K562 (cell line): ENCODE measurements at regions not wholly inside any gene's neighbourhood (a gene's known extent, or its start where the extent isn't known, plus 50 kb on each side); places are given as distances from the start of the nearest gene placed in this dataset.

ENCODE experiments used
- ATAC-seq: fragments of 200-7000 bp; cut with Tn5 transposase; 3 replicates; pipeline ENCODE4 v1.9.1; 2020; ENCODE audit warnings: moderate library complexity
- BruUV-seq: library from RNA; stranded (reverse); fragments of 400-500 nt; replicated peaks from 2 replicates; lab custom pipeline; 2021; lab: Mats Ljungman, UMichigan
- CTCF ChIA-PET: fragments of 300-600 bp; formaldehyde crosslinking; extraction: SDS; loops from one replicate; lab custom pipeline; 2021; ENCODE audit warnings: low intra/inter-chr PET ratio; lab: Yijun Ruan, JAX
- POLR2A ChIA-PET: fragments of 300-600, 350-650 bp; sonication (Branson Sonifier 250); formaldehyde crosslinking; extraction: SDS; loops from one replicate; lab custom pipeline; 2021; ENCODE audit warnings: antibody characterized with exemption, inconsistent platforms; lab: Yijun Ruan, JAX
- DNase-seq, 4 experiments: peaks; one replicate each; pipeline versions ENCODE4 v3.0.0 to v3.0.0-alpha.2; 2011 to 2018; ENCODE audit warnings: low spot score in 3 of 4, mixed read lengths in 3 of 4; ENCODE audit errors: extremely low read depth in 1 of 4
- FAIRE-seq: peaks from 2 replicates; lab custom pipeline; 2011; peaks lifted over from hg19 to GRCh38; lab: Jason Lieb, UNC
- H2AFZ ChIP-seq: 2 replicates; pipeline ENCODE4 v1.6.0; 2011; ENCODE audit warnings: low read depth, low read length, control low read depth, inconsistent platforms
- H3K27ac ChIP-seq: fragments of 200-600 bp; 3 replicates; pipeline ENCODE4 v1.8.0; 2011; ENCODE audit warnings: low read depth, mild to moderate bottlenecking, control low read depth, inconsistent platforms, low read length, moderate library complexity, mixed read lengths; ENCODE audit errors: extremely low read depth
- H3K27me3 ChIP-seq, 2 experiments: fragments of 300-600 bp in 1 of 2; 2 replicates in 1 of 2; 3 replicates in 1 of 2; pipeline versions ENCODE4 v1.6.0 to v1.8.0; 2011; ENCODE audit warnings: inconsistent platforms in 2 of 2, low read length in 2 of 2, mild to moderate bottlenecking in 1 of 2, mixed read lengths in 1 of 2, moderate library complexity in 1 of 2; ENCODE audit not compliant: control insufficient read depth in 2 of 2, insufficient read depth in 2 of 2
- H3K36me3 ChIP-seq: fragments of 300-600 bp; 3 replicates; pipeline ENCODE4 v1.8.0; 2011; ENCODE audit warnings: mild to moderate bottlenecking, low read length, inconsistent platforms; ENCODE audit not compliant: control insufficient read depth, insufficient read depth
- H3K4me1 ChIP-seq, 2 experiments: fragments of 200-600 bp in 1 of 2; replicated peaks in 1 of 2; 2 replicates in 1 of 2; 3 replicates in 1 of 2; pipeline versions ENCODE4 v1.5.1 to v1.8.0; 2011; ENCODE audit warnings: inconsistent platforms in 2 of 2, low read length in 2 of 2, mild to moderate bottlenecking in 1 of 2, mixed read lengths in 1 of 2, moderate library complexity in 1 of 2; ENCODE audit not compliant: control insufficient read depth in 2 of 2, insufficient read depth in 2 of 2
- H3K4me2 ChIP-seq: 2 replicates; pipeline ENCODE4 v1.6.1; 2011; ENCODE audit warnings: low read length, control low read depth, inconsistent platforms, mixed read lengths; ENCODE audit not compliant: insufficient read depth
- H3K4me3 ChIP-seq: fragments of 200-600 bp; sonication (generic), shearing (Covaris generic); 2 replicates; pipeline ENCODE4 v1.5.1; 2016; ENCODE audit warnings: control low read depth, inconsistent platforms
- H3K79me2 ChIP-seq: fragments of 200-600 bp; 3 replicates; pipeline ENCODE4 v1.8.0; 2011; ENCODE audit warnings: low read length, inconsistent platforms; ENCODE audit not compliant: control insufficient read depth, insufficient read depth
- H3K9ac ChIP-seq, 2 experiments: 2 replicates each; pipeline versions ENCODE4 v1.6.0 to v1.6.1; 2011; ENCODE audit warnings: low read depth in 2 of 2, low read length in 2 of 2, control low read depth in 1 of 2, inconsistent platforms in 1 of 2, mild to moderate bottlenecking in 1 of 2, mixed read lengths in 1 of 2; ENCODE audit not compliant: insufficient read depth in 1 of 2
- H3K9me1 ChIP-seq: one replicate; pipeline ENCODE4 v1.6.0; 2011; ENCODE audit warnings: inconsistent platforms, mild to moderate bottlenecking, low read length, moderate library complexity; ENCODE audit not compliant: control insufficient read depth, insufficient read depth
- H3K9me3 ChIP-seq: replicated peaks from 2 replicates; pipeline ENCODE4 v1.5.1; 2011; ENCODE audit warnings: low read depth, low read length, inconsistent platforms; ENCODE audit not compliant: control insufficient read depth, insufficient read depth
- H4K20me1 ChIP-seq: replicated peaks from 2 replicates; pipeline ENCODE4 v1.6.1; 2011; ENCODE audit warnings: low read length, inconsistent platforms, mixed read lengths; ENCODE audit not compliant: control insufficient read depth, insufficient read depth
- CTCFL ChIP-seq: IDR thresholded peaks from 2 replicates; pipeline ENCODE4 v1.6.1; 2011; ENCODE audit warnings: borderline replicate concordance, low read depth, mild to moderate bottlenecking, moderate library complexity, low read length; ENCODE audit not compliant: insufficient read depth, poor library complexity, severe bottlenecking
- DPF2 ChIP-seq: fragments of 450-650 bp; IDR thresholded peaks from 2 replicates; pipeline ENCODE4 v1.6.1; 2016
- ZBTB34 ChIP-seq: fragments of 250-450 bp; sonication (Bioruptor Pico); IDR thresholded peaks from 2 replicates; pipeline ENCODE4 v1.8.0; 2021; ENCODE audit warnings: mild to moderate bottlenecking, moderate library complexity
- in situ Hi-C: fragments of 300-500 bp; cut with MboI; formaldehyde crosslinking; loops from 4 replicates; pipeline ENCODE4 v1.15.0; 2018; ENCODE audit warnings: inconsistent platforms, mixed read lengths
- intact Hi-C: fragments of 100-400 bp; cut with micrococcal nuclease; formaldehyde crosslinking; loops from 2 replicates; pipeline ENCODE4 v1.14.2; 2022

DNA sequence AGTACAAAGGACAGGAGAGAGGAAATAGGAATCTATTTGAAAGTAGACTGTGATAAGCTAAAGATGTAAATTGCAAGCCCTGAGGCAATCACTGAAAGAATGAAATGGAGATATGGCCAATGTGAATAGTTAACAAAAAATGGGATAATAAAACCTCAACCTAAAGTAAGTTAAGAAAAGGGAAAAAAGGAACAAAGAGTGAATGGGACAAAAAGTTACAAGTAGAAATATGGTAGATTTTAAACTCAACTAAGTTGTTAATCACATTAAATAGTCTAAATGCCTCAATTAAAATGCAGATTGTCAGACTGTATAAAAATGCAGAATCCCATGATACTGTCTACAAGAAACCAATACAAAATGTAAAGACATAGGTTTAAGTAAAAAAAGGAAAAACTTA is 165.2 kb upstream of the RBMS1 start:
- H3K9me3 ChIP-seq = no peaks in the 10 kb centered on the region
- H3K27me3 ChIP-seq = no peaks in the 10 kb centered on the region
- H3K36me3 ChIP-seq = no peaks in the 10 kb centered on the region
- intact Hi-C loops = no loop called here
- no peak for TF ChIP-seq ZBTB34 (CRISPR knock-in tag)
- no peak for TF ChIP-seq CTCFL
- no peak for TF ChIP-seq DPF2
- H3K4me1 ChIP-seq = no peaks in the 10 kb centered on the region
- no peak for DNase-seq
- H3K4me3 ChIP-seq = no peak overlapping the region
- POLR2A ChIA-PET = no interaction called here
- no peaks in the 10 kb centered on the region for H4K20me1 ChIP-seq
- no peak overlapping the region for H3K4me2 ChIP-seq
- H2AFZ ChIP-seq = no peak overlapping the region
- in situ Hi-C loops = no loop called here
- no peaks in the 10 kb centered on the region for H3K9me1 ChIP-seq
- H3K9ac ChIP-seq = no peak overlapping the region
- ATAC-seq = no peak
- H3K27ac ChIP-seq = no peak overlapping the region
- BruUV-seq = no TSS peak
- FAIRE-seq = no peak
- CTCF ChIA-PET = no interaction called here
- H3K79me2 ChIP-seq = no peaks in the 10 kb centered on the region
